Spleen (tissue), 11 donors: ENCODE measurements at regions not wholly inside any gene's neighbourhood (a gene's known extent, or its start where the extent isn't known, plus 50 kb on each side); places are given as distances from the start of the nearest gene placed in this dataset.
A peak's percentile ranks its signal among the peaks of the same experiment; 100 is the strongest.

Experiments
- DNase-seq: peaks from one replicate; pipeline ENCODE4 v3.0.0-alpha.2; 2020
- H3K27ac ChIP-seq, 8 donors: fragments of 200-600 bp; sonication (generic) in 7 of 8; 1 replicate in 4 of 8; 2 replicates in 4 of 8; pipeline versions ENCODE4 v1.5.0 to v1.8.0; 2016 to 2021; ENCODE audit warnings: inconsistent platforms in 4 of 8, mild to moderate bottlenecking in 4 of 8, moderate library complexity in 1 of 8
- H3K27me3 ChIP-seq, 7 donors: fragments of 200-600 bp; sonication (generic) in 6 of 7; replicated peaks in 1 of 7; 1 replicate in 4 of 7; 2 replicates in 3 of 7; pipeline versions ENCODE4 v1.5.0 to v1.8.0; 2016 to 2021; ENCODE audit warnings: inconsistent platforms in 3 of 7, mild to moderate bottlenecking in 1 of 7
- H3K36me3 ChIP-seq, 6 donors: fragments of 200-600 bp; sonication (generic) in 5 of 6; 1 replicate in 4 of 6; 2 replicates in 2 of 6; pipeline versions ENCODE4 v1.5.0 to v1.8.0; 2016 to 2021; ENCODE audit warnings: inconsistent platforms in 2 of 6
- H3K4me1 ChIP-seq, 6 donors: fragments of 200-600 bp; sonication (generic) in 5 of 6; 1 replicate in 3 of 6; 2 replicates in 3 of 6; pipeline versions ENCODE4 v1.5.0 to v1.8.0; 2016 to 2021; ENCODE audit warnings: inconsistent platforms in 3 of 6
- H3K4me3 ChIP-seq, 8 donors: fragments of 200-600 bp; sonication (generic) in 7 of 8; 1 replicate in 4 of 8; 2 replicates in 4 of 8; pipeline versions ENCODE4 v1.5.0 to v1.8.0; 2016 to 2021; ENCODE audit warnings: inconsistent platforms in 4 of 8, mild to moderate bottlenecking in 4 of 8, moderate library complexity in 2 of 8
- H3K9me3 ChIP-seq, 8 donors: fragments of 200-600 bp; sonication (generic) in 7 of 8; 1 replicate in 4 of 8; 2 replicates in 4 of 8; pipeline versions ENCODE4 v1.5.0 to v1.8.0; 2016 to 2021; ENCODE audit warnings: inconsistent platforms in 4 of 8
- POLR2A ChIP-seq, 3 donors: fragments of 450-650 bp; IDR thresholded peaks; one replicate each; pipeline ENCODE4 v1.5.1; 2017; ENCODE audit warnings: antibody characterized with exemption in 3 of 3, mild to moderate bottlenecking in 1 of 3
- POLR2AphosphoS5 ChIP-seq, 3 donors: sonication (generic); formaldehyde crosslinking; IDR thresholded peaks; one replicate each; pipeline ENCODE4 v1.5.1; 2017; ENCODE audit warnings: antibody characterized with exemption in 3 of 3
- WGBS, 5 donors: extraction: QIAGEN DNeasy Blood & Tissue Kit in 3 of 5; methylation state at CpG; one replicate each; pipeline versions ENCODE4 v1.1.5 to v1.1.7; 2013 to 2018; 5-methylcytosine and 5-hydroxymethylcytosine counted together
- intact Hi-C: fragments of 100-400 bp; cut with DNase I; formaldehyde crosslinking; loops from one replicate; pipeline ENCODE4 v1.15.0; 2023; ENCODE audit warnings: low total_unique reads
- TF ChIP-seq, protein P1 (sequence below), 11 experiments: fragments of 200-600 bp in 7 of 11; fragments of 450-650 bp in 4 of 11; sonication (generic) in 4 of 11; IDR thresholded peaks in 8 of 11; conservative IDR thresholded peaks in 3 of 11; 1 replicate in 7 of 11; 2 replicates in 4 of 11; pipeline versions ENCODE4 v1.4.0 to v1.8.0; 2016 to 2021; ENCODE audit warnings: antibody characterized with exemption in 11 of 11, inconsistent platforms in 4 of 11, mild to moderate bottlenecking in 1 of 11
- donor health status: healthy with polysubstance abuse.
- donor health status: DM: no; HTN: no; CAD: no; lungs with moderate emphysema.
- donor health status: DM: no; HTN: no; CAD: no.
- donor health status: Bipolar disorder and iron deficiency.
- donor health status: healthy.
- donor health status: DM: no; HTN: no; CAD: no.
- donor health status: DM: yes; HTN: yes; CAD: no.

DNA sequence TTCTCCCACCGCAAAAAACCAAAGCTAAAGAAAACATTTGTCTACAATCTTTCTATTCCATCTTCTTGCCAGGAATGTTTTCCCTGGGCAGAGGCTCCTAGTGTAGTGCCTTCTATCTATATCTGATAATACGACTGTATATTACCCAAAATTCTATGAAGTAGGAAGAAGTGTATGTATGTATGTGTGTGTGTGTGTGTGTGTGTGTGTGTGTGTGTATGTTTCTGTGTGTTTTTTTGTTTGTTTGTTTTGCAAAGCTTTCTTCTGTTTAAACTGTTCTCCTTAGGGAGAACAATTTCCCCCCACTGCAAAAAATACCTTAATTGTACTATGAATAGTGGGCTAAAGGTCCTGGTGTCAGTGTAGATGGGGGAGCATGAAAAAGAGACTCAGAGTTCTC lies 312.6 kb upstream of the CITED2 start:
- 82 to 95% (median 86%) methylated on average over 2 of the region's 2 CpGs for WGBS, 5 donors
- Histone ChIP-seq H3K9me3 (no peaks in the 10 kb centered on the region), H3K4me3 (no peak overlapping the region), H3K36me3 (no peaks in the 10 kb centered on the region), H3K27me3 (no peaks in the 10 kb centered on the region), H3K4me1 (no peaks in the 10 kb centered on the region), H3K27ac (no peak overlapping the region)
- TF ChIP-seq, protein P1, sequence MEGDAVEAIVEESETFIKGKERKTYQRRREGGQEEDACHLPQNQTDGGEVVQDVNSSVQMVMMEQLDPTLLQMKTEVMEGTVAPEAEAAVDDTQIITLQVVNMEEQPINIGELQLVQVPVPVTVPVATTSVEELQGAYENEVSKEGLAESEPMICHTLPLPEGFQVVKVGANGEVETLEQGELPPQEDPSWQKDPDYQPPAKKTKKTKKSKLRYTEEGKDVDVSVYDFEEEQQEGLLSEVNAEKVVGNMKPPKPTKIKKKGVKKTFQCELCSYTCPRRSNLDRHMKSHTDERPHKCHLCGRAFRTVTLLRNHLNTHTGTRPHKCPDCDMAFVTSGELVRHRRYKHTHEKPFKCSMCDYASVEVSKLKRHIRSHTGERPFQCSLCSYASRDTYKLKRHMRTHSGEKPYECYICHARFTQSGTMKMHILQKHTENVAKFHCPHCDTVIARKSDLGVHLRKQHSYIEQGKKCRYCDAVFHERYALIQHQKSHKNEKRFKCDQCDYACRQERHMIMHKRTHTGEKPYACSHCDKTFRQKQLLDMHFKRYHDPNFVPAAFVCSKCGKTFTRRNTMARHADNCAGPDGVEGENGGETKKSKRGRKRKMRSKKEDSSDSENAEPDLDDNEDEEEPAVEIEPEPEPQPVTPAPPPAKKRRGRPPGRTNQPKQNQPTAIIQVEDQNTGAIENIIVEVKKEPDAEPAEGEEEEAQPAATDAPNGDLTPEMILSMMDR (IDR thresholded peaks at IDR 0.05 in 8 of 11, conservative IDR thresholded peaks at IDR 0.05 in 3 of 11) = no peak
- TF ChIP-seq POLR2A (IDR thresholded peaks at IDR 0.05) = no peak
- no peak for TF ChIP-seq POLR2AphosphoS5 (IDR thresholded peaks at IDR 0.05)
- DNase-seq = no peak
- intact Hi-C loops = no loop called here

DNA sequence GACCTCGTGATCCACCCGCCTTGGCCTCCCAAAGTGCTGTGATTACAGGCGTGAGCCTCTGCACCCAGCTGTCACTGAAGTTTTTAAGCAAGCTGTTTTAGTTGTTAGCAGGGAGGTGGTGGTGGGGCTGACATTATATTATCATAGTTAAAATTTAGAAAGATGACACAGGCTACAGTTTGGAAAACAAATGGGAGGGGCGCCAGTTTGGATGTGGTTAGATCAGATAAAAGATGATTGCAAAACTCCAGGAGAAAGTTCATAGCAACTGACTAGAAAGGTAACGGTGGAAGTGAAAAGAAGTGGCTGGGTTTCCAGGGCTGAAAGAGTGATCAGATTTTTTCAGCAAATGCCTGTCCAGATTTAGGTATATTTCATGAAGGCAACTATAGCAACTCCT lies 311.9 kb upstream of the CITED2 start:
- intact Hi-C loops = no loop called here
- Histone ChIP-seq H3K36me3 (no peaks in the 10 kb centered on the region), H3K4me1 (no peaks in the 10 kb centered on the region), H3K27me3 (no peaks in the 10 kb centered on the region), H3K27ac (no peak overlapping the region), H3K4me3 (no peak overlapping the region), H3K9me3 (no peaks in the 10 kb centered on the region)
- no peak for DNase-seq
- no peak for TF ChIP-seq POLR2AphosphoS5 (IDR thresholded peaks at IDR 0.05)
- TF ChIP-seq, protein P1 (IDR thresholded peaks at IDR 0.05 in 8 of 11, conservative IDR thresholded peaks at IDR 0.05 in 3 of 11) = no peak
- no peak for TF ChIP-seq POLR2A (IDR thresholded peaks at IDR 0.05)
- WGBS, 5 donors = 74 to 87% (median 84%) methylated on average over 5 of the region's 5 CpGs

DNA sequence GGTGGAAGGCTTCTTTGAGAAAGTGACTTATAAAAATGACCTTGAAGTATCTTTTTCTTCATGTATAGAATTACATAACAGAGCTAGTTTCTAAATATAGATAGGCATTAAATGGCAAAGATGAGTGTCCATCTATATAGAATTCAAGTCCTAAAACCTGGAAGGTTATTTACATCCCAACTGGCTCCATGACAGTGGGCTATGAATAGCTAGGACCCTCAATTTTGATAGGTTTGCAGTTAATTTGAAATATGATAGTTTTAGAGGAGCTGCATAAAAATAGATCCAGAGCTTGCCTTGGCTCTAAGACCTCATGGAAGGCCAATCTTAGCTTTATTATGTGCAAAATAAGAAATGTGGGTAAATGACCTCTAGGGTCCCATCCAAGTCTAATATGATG lies 310.6 kb upstream of the CITED2 start:
- no peak for DNase-seq
- Histone ChIP-seq H3K4me3 (no peak overlapping the region), H3K27me3 (no peaks in the 10 kb centered on the region), H3K27ac (no peak overlapping the region), H3K9me3 (no peaks in the 10 kb centered on the region), H3K4me1 (peaks cover 0 to 5% (median 0%) of the 10 kb centered on the region in 6 donors), H3K36me3 (no peaks in the 10 kb centered on the region)
- intact Hi-C loops = no loop called here
- TF ChIP-seq POLR2AphosphoS5 (IDR thresholded peaks at IDR 0.05) (no peak), POLR2A (IDR thresholded peaks at IDR 0.05) (no peak)
- TF ChIP-seq, protein P1 (IDR thresholded peaks at IDR 0.05 in 8 of 11, conservative IDR thresholded peaks at IDR 0.05 in 3 of 11) = no peak

DNA sequence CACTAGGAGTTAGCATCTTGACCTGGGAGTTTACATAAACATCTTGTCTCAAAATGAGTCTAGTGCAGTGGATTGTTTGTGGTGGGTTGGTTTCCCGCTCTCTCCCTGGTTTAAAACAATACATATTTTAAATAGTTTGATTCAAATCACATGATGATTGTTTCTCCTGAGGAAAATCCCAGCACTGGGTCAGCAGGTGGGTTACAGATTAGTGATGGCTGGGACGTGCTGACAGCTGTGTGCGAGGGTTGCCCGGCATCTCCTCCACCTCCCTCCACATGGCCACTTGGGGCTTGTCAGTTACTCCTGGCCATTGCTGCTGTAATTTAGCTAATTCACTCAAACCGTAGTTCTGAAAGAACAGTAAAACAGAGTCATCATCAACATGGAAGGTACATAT lies 306.4 kb upstream of the CITED2 start:
- Histone ChIP-seq H3K27ac (no peak overlapping the region), H3K36me3 (no peaks in the 10 kb centered on the region), H3K4me3 (no peak overlapping the region), H3K4me1 (peaks cover 0 to 10% (median 3%) of the 10 kb centered on the region in 6 donors), H3K9me3 (no peaks in the 10 kb centered on the region), H3K27me3 (no peaks in the 10 kb centered on the region)
- 79 to 92% (median 83%) methylated on average over 5 of the region's 5 CpGs for whole genome bisulfite sequencing, 5 donors
- intact Hi-C loops = no loop called here
- DNase-seq = no peak
- TF ChIP-seq POLR2A (IDR thresholded peaks at IDR 0.05) (no peak), POLR2AphosphoS5 (IDR thresholded peaks at IDR 0.05) (peak in 1 of 3 donors; percentile 56)
- TF ChIP-seq, protein P1 (IDR thresholded peaks at IDR 0.05 in 8 of 11, conservative IDR thresholded peaks at IDR 0.05 in 3 of 11) = no peak
